GM21528 (cell line): ENCODE measurements at regions not wholly inside any gene's neighbourhood (a gene's known extent, or its start where the extent isn't known, plus 50 kb on each side); places are given as distances from the start of the nearest gene placed in this dataset.
"Not testable (repeated sequence)": the region's sequence is repeated elsewhere in the genome, so short reads cannot be mapped to it uniquely, and the experiment has no call there.

Experiments used
- ATAC-seq: cut with Tn5 transposase; IDR thresholded peaks from one replicate; pipeline ENCODE4 v1.9.1; 2021; ENCODE audit warnings: mild to moderate bottlenecking, moderate library complexity; ENCODE audit not compliant: unreplicated experiment, low FRiP score

- ATAC-seq, result no peak
Observed at GRCh38 chr5:163244445-163244987, 192.9 kb upstream of the CCNG1 start.

- ATAC-seq, result no peak
Observed at GRCh38 chr5:163245584-163245983, 191.8 kb upstream of the CCNG1 start.

- ATAC-seq, result no peak
Observed at GRCh38 chr5:163248333-163248732, 189.1 kb upstream of the CCNG1 start.

- ATAC-seq, result no peak
Observed at GRCh38 chr5:163248871-163249270, 188.5 kb upstream of the CCNG1 start.

- no peak for ATAC-seq
Observed at GRCh38 chr5:163252950-163253349, 184.4 kb upstream of the CCNG1 start.

GRCh38 chr5:163259495-163259894, 177.9 kb upstream of the CCNG1 start:
- no peak for ATAC-seq

- ATAC-seq, result no peak
Observed at GRCh38 chr5:163260471-163260870, 176.9 kb upstream of the CCNG1 start.

- ATAC-seq, result no peak
Observed at GRCh38 chr5:163260961-163261360, 176.4 kb upstream of the CCNG1 start.

- ATAC-seq, result no peak
Observed at GRCh38 chr5:163261647-163262269, 175.6 kb upstream of the CCNG1 start.

GRCh38 chr5:163266249-163266648, 171.1 kb upstream of the CCNG1 start:
- ATAC-seq, result not testable (repeated sequence)

GRCh38 chr5:163269624-163270023, 167.8 kb upstream of the CCNG1 start:
- ATAC-seq, result no peak

GRCh38 chr5:163276466-163276865, 160.9 kb upstream of the CCNG1 start:
- no peak for ATAC-seq

- ATAC-seq, result not testable (repeated sequence)
Observed at GRCh38 chr5:163280897-163281296, 156.5 kb upstream of the CCNG1 start.

- no peak for ATAC-seq
Observed at GRCh38 chr5:163281512-163281911, 155.9 kb upstream of the CCNG1 start.

GRCh38 chr5:163293836-163294235, 143.6 kb upstream of the CCNG1 start:
- ATAC-seq, result no peak

- ATAC-seq, result no peak
Observed at GRCh38 chr5:163303718-163304117, 133.7 kb upstream of the CCNG1 start.

- ATAC-seq, result no peak
Observed at GRCh38 chr5:163305655-163306054, 131.7 kb upstream of the CCNG1 start.

GRCh38 chr5:163306421-163306820, 131.0 kb upstream of the CCNG1 start:
- no peak for ATAC-seq

- no peak for ATAC-seq
Observed at GRCh38 chr5:163309914-163310313, 127.5 kb upstream of the CCNG1 start.

GRCh38 chr5:163310997-163311396, 126.4 kb upstream of the CCNG1 start:
- no peak for ATAC-seq

- ATAC-seq, result no peak
Observed at GRCh38 chr5:163312598-163312997, 124.8 kb upstream of the CCNG1 start.

- ATAC-seq, result not testable (repeated sequence)
Observed at GRCh38 chr5:163313049-163313448, 124.3 kb upstream of the CCNG1 start.

- ATAC-seq, result not testable (repeated sequence)
Observed at GRCh38 chr5:163316374-163316773, 121.0 kb upstream of the CCNG1 start.
